ENCODE measurements at regions not wholly inside any gene's neighbourhood (a gene's known extent, or its start where the extent isn't known, plus 50 kb on each side); places are given as distances from the start of the nearest gene placed in this dataset.

DNA sequence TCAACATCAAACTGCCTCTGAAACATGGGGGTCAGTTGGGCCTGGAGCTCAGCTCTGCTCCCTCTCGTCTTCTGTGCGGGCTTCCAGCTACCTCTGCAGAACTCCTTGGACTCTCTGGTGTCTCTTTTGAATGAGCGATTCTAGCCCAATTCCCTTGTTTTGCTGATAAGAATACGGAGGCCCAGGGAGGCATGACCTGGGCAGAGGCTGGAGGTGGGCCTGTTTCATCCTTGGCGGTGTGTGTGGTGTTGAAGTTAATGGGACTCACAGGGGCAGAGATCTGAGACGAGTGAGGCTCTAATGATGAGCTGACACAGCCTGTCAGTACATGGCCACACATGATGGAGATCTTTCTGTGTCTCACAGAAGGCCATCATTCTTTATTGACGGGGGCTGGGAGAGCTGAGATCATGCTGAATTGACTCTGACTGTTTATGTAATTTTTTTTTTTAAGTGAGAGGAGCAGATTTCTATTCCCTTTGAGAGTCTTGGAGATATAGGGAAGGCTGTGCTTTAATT, 134.5 kb downstream of the URB2 start:
- TF ChIP-seq, protein P1, sequence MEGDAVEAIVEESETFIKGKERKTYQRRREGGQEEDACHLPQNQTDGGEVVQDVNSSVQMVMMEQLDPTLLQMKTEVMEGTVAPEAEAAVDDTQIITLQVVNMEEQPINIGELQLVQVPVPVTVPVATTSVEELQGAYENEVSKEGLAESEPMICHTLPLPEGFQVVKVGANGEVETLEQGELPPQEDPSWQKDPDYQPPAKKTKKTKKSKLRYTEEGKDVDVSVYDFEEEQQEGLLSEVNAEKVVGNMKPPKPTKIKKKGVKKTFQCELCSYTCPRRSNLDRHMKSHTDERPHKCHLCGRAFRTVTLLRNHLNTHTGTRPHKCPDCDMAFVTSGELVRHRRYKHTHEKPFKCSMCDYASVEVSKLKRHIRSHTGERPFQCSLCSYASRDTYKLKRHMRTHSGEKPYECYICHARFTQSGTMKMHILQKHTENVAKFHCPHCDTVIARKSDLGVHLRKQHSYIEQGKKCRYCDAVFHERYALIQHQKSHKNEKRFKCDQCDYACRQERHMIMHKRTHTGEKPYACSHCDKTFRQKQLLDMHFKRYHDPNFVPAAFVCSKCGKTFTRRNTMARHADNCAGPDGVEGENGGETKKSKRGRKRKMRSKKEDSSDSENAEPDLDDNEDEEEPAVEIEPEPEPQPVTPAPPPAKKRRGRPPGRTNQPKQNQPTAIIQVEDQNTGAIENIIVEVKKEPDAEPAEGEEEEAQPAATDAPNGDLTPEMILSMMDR (IDR thresholded peaks at IDR 0.05; ENCODE audit: insufficient read depth, low read depth, low read length), result no peak
- H3K4me3 ChIP-seq (ENCODE audit: low read depth, low read length), result no peak overlapping the region
- H3K36me3 ChIP-seq (ENCODE audit: control insufficient read depth, insufficient read depth, low read length), result no peaks in the 10 kb centered on the region
- no peaks in the 10 kb centered on the region for H3K27me3 ChIP-seq (ENCODE audit: control insufficient read depth, insufficient read depth, low read length)
- POLR2A ChIA-PET, result no interaction called here
- DNase-seq (ENCODE audit: low read depth), result no peak
- CTCF ChIA-PET, result no interaction called here

DNA sequence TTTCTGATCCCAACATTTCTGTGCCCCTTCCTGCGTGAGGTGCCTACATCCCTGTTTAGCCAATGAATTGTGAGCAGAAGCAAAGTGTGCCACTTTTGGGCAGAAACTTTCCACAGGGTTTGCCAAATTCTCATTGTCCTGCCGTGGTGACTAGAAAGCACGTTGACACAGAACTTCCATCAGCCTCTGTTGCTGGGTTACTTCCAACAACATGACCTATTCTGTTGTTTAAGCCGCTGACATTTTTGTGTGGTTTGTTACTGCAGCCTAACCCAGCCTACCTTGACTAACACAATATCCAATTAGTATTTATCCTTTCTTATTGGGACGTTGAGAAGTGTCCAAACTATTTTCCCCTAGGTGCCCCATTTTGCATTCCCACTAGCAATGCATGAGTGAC, 136.8 kb downstream of the URB2 start:
- no peak for DNase-seq (ENCODE audit: low read depth)
- ChIA-PET CTCF (no interaction called here), POLR2A (no interaction called here)
- H3K36me3 ChIP-seq (ENCODE audit: control insufficient read depth, insufficient read depth, low read length), result no peaks in the 10 kb centered on the region
- H3K4me3 ChIP-seq (ENCODE audit: low read depth, low read length), result no peak overlapping the region
- no peaks in the 10 kb centered on the region for H3K27me3 ChIP-seq (ENCODE audit: control insufficient read depth, insufficient read depth, low read length)
- TF ChIP-seq, protein P1 (IDR thresholded peaks at IDR 0.05; ENCODE audit: insufficient read depth, low read depth, low read length), result no peak

DNA sequence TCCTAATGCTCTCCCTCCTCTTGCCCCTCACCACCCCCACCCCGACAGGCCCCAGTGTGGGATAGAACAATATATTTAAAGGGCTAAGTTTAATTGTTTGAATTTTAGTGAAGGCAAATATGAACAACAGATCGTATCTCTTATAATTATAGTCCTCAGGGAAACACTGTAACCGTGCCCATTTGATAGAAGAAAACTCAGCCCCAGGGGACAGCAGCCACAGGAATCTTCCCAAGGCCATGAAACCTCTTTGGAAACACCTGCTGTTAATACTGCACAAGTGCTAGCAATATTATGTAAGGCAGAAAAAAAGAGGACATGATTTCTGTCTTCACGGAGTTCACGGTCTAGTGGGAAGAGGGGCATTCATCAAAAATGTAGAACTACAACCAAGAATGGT, 142.2 kb downstream of the URB2 start:
- POLR2A ChIA-PET, result no interaction called here
- CTCF ChIA-PET, result no interaction called here
- Histone ChIP-seq H3K4me3 (ENCODE audit: low read depth, low read length) (no peak overlapping the region), H3K27me3 (ENCODE audit: control insufficient read depth, insufficient read depth, low read length) (peaks cover 1% of the 10 kb centered on the region; the same call in 1 of the 2 replicates), H3K36me3 (ENCODE audit: control insufficient read depth, insufficient read depth, low read length) (no peaks in the 10 kb centered on the region)
- TF ChIP-seq, protein P1 (IDR thresholded peaks at IDR 0.05; ENCODE audit: insufficient read depth, low read depth, low read length), result no peak
- no peak for DNase-seq (ENCODE audit: low read depth)

DNA sequence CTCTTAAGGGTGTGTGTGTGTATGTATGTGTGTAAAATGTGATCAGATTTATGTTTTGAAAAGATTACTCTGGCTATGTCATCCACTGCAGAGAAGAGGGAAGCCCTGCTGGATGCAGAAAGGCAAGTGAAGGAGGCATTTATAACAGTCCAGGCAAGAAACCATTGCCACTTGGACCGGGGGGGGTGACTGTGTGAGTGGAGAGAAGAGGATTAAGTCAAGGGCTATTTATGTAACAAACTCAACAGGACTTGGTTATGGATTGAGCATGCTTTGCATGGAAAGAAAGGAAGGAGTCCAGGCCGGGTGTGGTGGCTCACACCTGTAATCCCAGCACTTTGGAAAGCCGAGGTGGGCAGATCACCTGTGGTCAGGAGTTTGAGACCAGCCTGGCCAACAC, 143.0 kb downstream of the URB2 start:
- TF ChIP-seq, protein P1 (IDR thresholded peaks at IDR 0.05; ENCODE audit: insufficient read depth, low read depth, low read length), result no peak
- no peak for DNase-seq (ENCODE audit: low read depth)

DNA sequence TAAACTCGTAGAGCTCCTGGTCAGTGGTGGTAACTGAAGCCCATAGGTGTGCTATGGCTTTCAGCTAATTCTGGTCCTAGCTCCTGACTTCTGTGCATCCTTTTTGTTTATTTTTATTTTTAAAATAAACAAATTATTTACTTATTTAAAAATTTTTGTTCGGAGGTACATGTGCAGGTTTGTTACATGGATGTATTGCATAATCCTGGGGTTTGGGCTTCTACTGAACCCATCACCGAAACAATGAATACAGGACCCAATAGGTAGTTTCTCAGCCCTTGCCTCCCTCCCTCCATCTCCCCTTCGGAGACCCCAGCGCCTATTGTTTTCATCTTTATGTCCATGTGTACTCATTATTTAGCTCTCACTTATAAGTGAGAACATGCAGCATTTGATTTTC, 143.8 kb downstream of the URB2 start:
- no peak overlapping the region for H3K4me3 ChIP-seq (ENCODE audit: low read depth, low read length)
- ChIA-PET CTCF (no interaction called here), POLR2A (no interaction called here)
- no peak for DNase-seq (ENCODE audit: low read depth)
- H3K27me3 ChIP-seq (ENCODE audit: control insufficient read depth, insufficient read depth, low read length), result peaks cover 1% of the 10 kb centered on the region; the same call in 1 of the 2 replicates
- TF ChIP-seq, protein P1 (IDR thresholded peaks at IDR 0.05; ENCODE audit: insufficient read depth, low read depth, low read length), result no peak
- H3K36me3 ChIP-seq (ENCODE audit: control insufficient read depth, insufficient read depth, low read length), result no peaks in the 10 kb centered on the region

More for the DNA sequence above, 143.0 kb downstream of the URB2 start:
- Histone ChIP-seq H3K27me3 (ENCODE audit: control insufficient read depth, insufficient read depth, low read length) (peaks cover 1% of the 10 kb centered on the region; the same call in 1 of the 2 replicates), H3K4me3 (ENCODE audit: low read depth, low read length) (no peak overlapping the region), H3K36me3 (ENCODE audit: control insufficient read depth, insufficient read depth, low read length) (no peaks in the 10 kb centered on the region)
- ChIA-PET POLR2A (no interaction called here), CTCF (no interaction called here)
